Skeletal muscle cell (primary cell): ENCODE measurements at regions not wholly inside any gene's neighbourhood (a gene's known extent, or its start where the extent isn't known, plus 50 kb on each side); places are given as distances from the start of the nearest gene placed in this dataset.
A peak's percentile ranks its signal among the peaks of the same experiment; 100 is the strongest.

Source experiments
- DNase-seq: peaks from one replicate; pipeline ENCODE4 v3.0.0-alpha.2; 2010; ENCODE audit warnings: low read depth
- H3K4me3 ChIP-seq: 2 replicates; pipeline ENCODE4 v1.5.1; 2011; ENCODE audit warnings: low read depth, mild to moderate bottlenecking, control low read depth, low read length, moderate library complexity

GRCh38 chr20:8935878-8936277 is 133.0 kb upstream of the PLCB4 start:
- H3K4me3 ChIP-seq = no peak overlapping the region
- DNase-seq = no peak

GRCh38 chr20:8938532-8938931 is 130.4 kb upstream of the PLCB4 start:
- no peak for DNase-seq
- no peak overlapping the region for H3K4me3 ChIP-seq

- no peak for DNase-seq
- H3K4me3 ChIP-seq = no peak overlapping the region
Measured at GRCh38 chr20:8940326-8940725, 128.6 kb upstream of the PLCB4 start.

GRCh38 chr20:8943631-8944030 is 125.3 kb upstream of the PLCB4 start:
- no peak for DNase-seq

GRCh38 chr20:8946036-8946940 is 122.6 kb upstream of the PLCB4 start:
- peak; percentile 23 for DNase-seq
- H3K4me3 ChIP-seq = no peak overlapping the region

More at GRCh38 chr20:8943631-8944030, 125.3 kb upstream of the PLCB4 start:
- H3K4me3 ChIP-seq = no peak overlapping the region

- no peak for DNase-seq
- H3K4me3 ChIP-seq = no peak overlapping the region
Measured at GRCh38 chr20:8948442-8949020, 120.4 kb upstream of the PLCB4 start.

GRCh38 chr20:8951164-8951563 is 117.7 kb upstream of the PLCB4 start:
- no peak overlapping the region for H3K4me3 ChIP-seq
- no peak for DNase-seq

- H3K4me3 ChIP-seq = no peak overlapping the region
- no peak for DNase-seq
Measured at GRCh38 chr20:8952721-8953120, 116.2 kb upstream of the PLCB4 start.

- H3K4me3 ChIP-seq = no peak overlapping the region
- no peak for DNase-seq
Measured at GRCh38 chr20:8953300-8953699, 115.6 kb upstream of the PLCB4 start.

- H3K4me3 ChIP-seq = no peak overlapping the region
- no peak for DNase-seq
Measured at GRCh38 chr20:8960241-8960640, 108.6 kb upstream of the PLCB4 start.

- no peak for DNase-seq
- no peak overlapping the region for H3K4me3 ChIP-seq
Measured at GRCh38 chr20:8963330-8963729, 105.6 kb upstream of the PLCB4 start.

GRCh38 chr20:8964959-8965562 is 103.8 kb upstream of the PLCB4 start:
- no peak overlapping the region for H3K4me3 ChIP-seq
- DNase-seq = no peak

GRCh38 chr20:8967641-8968245 is 101.1 kb upstream of the PLCB4 start:
- no peak for DNase-seq
- no peak overlapping the region for H3K4me3 ChIP-seq

GRCh38 chr20:8969146-8969583 is 99.7 kb upstream of the PLCB4 start:
- no peak for DNase-seq
- no peak overlapping the region for H3K4me3 ChIP-seq

- H3K4me3 ChIP-seq = no peak overlapping the region
- no peak for DNase-seq
Measured at GRCh38 chr20:8971669-8972316, 97.1 kb upstream of the PLCB4 start.

GRCh38 chr20:8972963-8973705 is 95.8 kb upstream of the PLCB4 start:
- DNase-seq = no peak
- H3K4me3 ChIP-seq = no peak overlapping the region

- no peak for DNase-seq
- H3K4me3 ChIP-seq = no peak overlapping the region
Measured at GRCh38 chr20:8974009-8974708, 94.7 kb upstream of the PLCB4 start.

GRCh38 chr20:8981482-8981881 is 87.4 kb upstream of the PLCB4 start:
- H3K4me3 ChIP-seq = no peak overlapping the region

More at GRCh38 chr20:8981482-8981881, 87.4 kb upstream of the PLCB4 start:
- no peak for DNase-seq
